ENCODE measurements at regions not wholly inside any gene's neighbourhood (a gene's known extent, or its start where the extent isn't known, plus 50 kb on each side); places are given as distances from the start of the nearest gene placed in this dataset.

DNA sequence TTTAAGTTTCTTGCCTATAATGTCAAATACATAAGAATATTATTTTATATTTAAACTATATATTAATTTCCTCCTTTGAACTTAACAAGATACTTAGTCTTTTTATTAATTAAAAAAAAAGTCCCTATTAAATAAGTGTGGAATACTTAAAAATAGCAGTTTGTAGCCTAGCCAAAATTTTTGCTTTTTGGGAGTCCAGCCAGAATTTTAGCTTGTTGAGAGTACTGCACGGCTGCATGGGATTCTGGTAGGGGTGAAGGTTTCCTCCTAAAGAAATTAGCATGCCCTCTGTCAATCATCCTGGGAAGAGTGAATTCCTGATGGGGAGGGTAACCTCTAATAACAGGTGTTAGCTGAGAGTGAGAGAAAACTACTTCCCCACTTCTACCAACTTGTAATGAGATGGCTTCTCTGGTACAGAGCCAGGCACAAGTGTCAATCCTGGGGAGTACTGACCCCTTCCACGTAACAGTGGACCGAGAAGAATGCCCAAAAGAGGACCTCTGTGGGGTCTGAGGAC is 195.7 kb downstream of the SPRY2 start:
- Histone ChIP-seq H3K4me1 (ENCODE audit: control insufficient read depth, low read length) (no peaks in the 10 kb centered on the region), H3K36me3 (ENCODE audit: control insufficient read depth, low read length) (no peaks in the 10 kb centered on the region), H3K79me2 (ENCODE audit: control insufficient read depth, low read length) (no peaks in the 10 kb centered on the region), H3F3A (ENCODE audit: control insufficient read depth, insufficient read depth) (no peaks in the 10 kb centered on the region), H3K4me3 (ENCODE audit: low read length) (no peak overlapping the region), H3K27me3 (ENCODE audit: control insufficient read depth, low read length) (no peaks in the 10 kb centered on the region), H3K27ac (ENCODE audit: low read depth, low read length) (no peak overlapping the region), H3K9me3 (ENCODE audit: control insufficient read depth, insufficient read depth, low read length) (no peaks in the 10 kb centered on the region), H4K20me1 (ENCODE audit: control insufficient read depth, insufficient read depth, low read depth, low read length) (no peaks in the 10 kb centered on the region), H3K4me2 (ENCODE audit: low read length) (no peak overlapping the region), H3K9me2 (replicated peaks; ENCODE audit: control insufficient read depth, low read length) (no peaks in the 10 kb centered on the region)
- no peak for TF ChIP-seq EZH2phosphoT487 (IDR thresholded peaks at IDR 0.05; ENCODE audit: borderline replicate concordance, low read length)
- TF ChIP-seq, protein P1, sequence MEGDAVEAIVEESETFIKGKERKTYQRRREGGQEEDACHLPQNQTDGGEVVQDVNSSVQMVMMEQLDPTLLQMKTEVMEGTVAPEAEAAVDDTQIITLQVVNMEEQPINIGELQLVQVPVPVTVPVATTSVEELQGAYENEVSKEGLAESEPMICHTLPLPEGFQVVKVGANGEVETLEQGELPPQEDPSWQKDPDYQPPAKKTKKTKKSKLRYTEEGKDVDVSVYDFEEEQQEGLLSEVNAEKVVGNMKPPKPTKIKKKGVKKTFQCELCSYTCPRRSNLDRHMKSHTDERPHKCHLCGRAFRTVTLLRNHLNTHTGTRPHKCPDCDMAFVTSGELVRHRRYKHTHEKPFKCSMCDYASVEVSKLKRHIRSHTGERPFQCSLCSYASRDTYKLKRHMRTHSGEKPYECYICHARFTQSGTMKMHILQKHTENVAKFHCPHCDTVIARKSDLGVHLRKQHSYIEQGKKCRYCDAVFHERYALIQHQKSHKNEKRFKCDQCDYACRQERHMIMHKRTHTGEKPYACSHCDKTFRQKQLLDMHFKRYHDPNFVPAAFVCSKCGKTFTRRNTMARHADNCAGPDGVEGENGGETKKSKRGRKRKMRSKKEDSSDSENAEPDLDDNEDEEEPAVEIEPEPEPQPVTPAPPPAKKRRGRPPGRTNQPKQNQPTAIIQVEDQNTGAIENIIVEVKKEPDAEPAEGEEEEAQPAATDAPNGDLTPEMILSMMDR (IDR thresholded peaks at IDR 0.05; ENCODE audit: low read depth, low read length, poor library complexity, severe bottlenecking) = no peak

DNA sequence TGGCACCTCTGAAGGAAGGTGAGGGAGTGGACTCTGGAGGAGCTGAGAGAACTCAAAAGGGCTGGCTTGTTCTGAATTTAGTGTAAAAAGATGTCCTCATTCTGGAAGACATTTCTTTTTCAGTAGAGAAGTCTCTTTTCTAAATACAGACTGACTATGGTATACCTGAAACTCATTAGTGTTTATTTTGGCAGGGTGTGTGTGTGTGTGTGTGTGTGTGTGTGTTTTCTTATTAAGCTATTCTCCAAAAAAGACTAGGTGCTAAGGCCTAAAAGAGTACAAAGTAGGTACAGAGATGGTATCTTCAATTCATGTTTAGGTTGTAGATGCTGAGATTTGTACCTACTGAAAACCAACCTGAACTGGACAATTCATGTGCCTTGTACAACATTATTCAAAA is 196.4 kb downstream of the SPRY2 start:
- H4K20me1 ChIP-seq (ENCODE audit: control insufficient read depth, insufficient read depth, low read depth, low read length) = no peaks in the 10 kb centered on the region
- H3K27ac ChIP-seq (ENCODE audit: low read depth, low read length) = no peak overlapping the region
- no peaks in the 10 kb centered on the region for H3K36me3 ChIP-seq (ENCODE audit: control insufficient read depth, low read length)

DNA sequence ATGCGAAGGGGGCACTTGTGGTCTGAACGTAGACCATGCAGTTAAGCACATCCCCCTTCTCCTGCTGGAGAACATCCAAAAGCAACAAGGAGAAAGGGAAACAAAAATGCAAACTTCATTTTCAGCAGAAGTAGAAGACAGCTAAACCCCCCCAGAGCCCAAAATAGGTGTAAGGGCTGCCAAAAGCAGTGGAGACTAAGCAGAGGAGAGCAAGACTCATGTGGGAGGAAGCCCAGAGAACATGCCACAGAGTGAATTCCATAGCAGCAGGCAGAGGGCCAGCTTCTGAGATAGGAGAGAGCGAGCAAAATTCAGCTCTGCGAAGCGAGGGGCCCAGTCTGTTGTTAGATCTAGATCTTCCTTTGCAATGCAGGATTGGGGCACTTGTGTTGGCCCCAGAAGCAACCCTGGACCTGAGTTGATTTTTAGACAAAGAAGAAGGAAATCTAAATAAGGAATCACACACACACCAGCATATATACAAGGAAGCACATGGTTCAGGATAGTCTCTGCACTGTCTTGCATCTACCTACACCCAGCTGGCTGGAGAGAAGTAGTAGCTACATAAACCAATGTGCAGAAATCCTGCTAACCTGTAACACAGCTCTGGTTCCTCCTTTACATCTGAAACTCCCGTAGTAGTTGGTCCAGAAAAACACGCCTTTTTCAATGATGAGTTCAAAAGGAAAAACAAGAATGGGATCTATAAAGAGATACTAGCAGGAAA is 199.6 kb downstream of the SPRY2 start:
- Histone ChIP-seq H3K9me2 (replicated peaks; ENCODE audit: control insufficient read depth, low read length) (no peaks in the 10 kb centered on the region), H3K27ac (ENCODE audit: low read depth, low read length) (no peak overlapping the region), H4K20me1 (ENCODE audit: control insufficient read depth, insufficient read depth, low read depth, low read length) (no peaks in the 10 kb centered on the region), H3K4me2 (ENCODE audit: low read length) (no peak overlapping the region), H3K9me3 (ENCODE audit: control insufficient read depth, insufficient read depth, low read length) (no peaks in the 10 kb centered on the region), H3K4me3 (ENCODE audit: low read length) (no peak overlapping the region), H3K36me3 (ENCODE audit: control insufficient read depth, low read length) (no peaks in the 10 kb centered on the region), H3K79me2 (ENCODE audit: control insufficient read depth, low read length) (no peaks in the 10 kb centered on the region), H3K4me1 (ENCODE audit: control insufficient read depth, low read length) (no peaks in the 10 kb centered on the region), H3K27me3 (ENCODE audit: control insufficient read depth, low read length) (no peaks in the 10 kb centered on the region), H3F3A (ENCODE audit: control insufficient read depth, insufficient read depth) (no peaks in the 10 kb centered on the region)
- TF ChIP-seq, protein P1 (IDR thresholded peaks at IDR 0.05; ENCODE audit: low read depth, low read length, poor library complexity, severe bottlenecking) = no peak
- TF ChIP-seq EZH2phosphoT487 (IDR thresholded peaks at IDR 0.05; ENCODE audit: borderline replicate concordance, low read length) = no peak

More for the DNA sequence above, 196.4 kb downstream of the SPRY2 start:
- H3K9me2 ChIP-seq (replicated peaks; ENCODE audit: control insufficient read depth, low read length) = no peaks in the 10 kb centered on the region
- no peaks in the 10 kb centered on the region for H3K27me3 ChIP-seq (ENCODE audit: control insufficient read depth, low read length)
- H3K4me1 ChIP-seq (ENCODE audit: control insufficient read depth, low read length) = no peaks in the 10 kb centered on the region
- TF ChIP-seq, protein P1 (IDR thresholded peaks at IDR 0.05; ENCODE audit: low read depth, low read length, poor library complexity, severe bottlenecking) = no peak
- TF ChIP-seq EZH2phosphoT487 (IDR thresholded peaks at IDR 0.05; ENCODE audit: borderline replicate concordance, low read length) = no peak
- no peaks in the 10 kb centered on the region for H3K79me2 ChIP-seq (ENCODE audit: control insufficient read depth, low read length)
- H3F3A ChIP-seq (ENCODE audit: control insufficient read depth, insufficient read depth) = no peaks in the 10 kb centered on the region
- no peak overlapping the region for H3K4me2 ChIP-seq (ENCODE audit: low read length)
- H3K9me3 ChIP-seq (ENCODE audit: control insufficient read depth, insufficient read depth, low read length) = no peaks in the 10 kb centered on the region
- H3K4me3 ChIP-seq (ENCODE audit: low read length) = no peak overlapping the region

Measured in DOHH2 (cell line).